HUDEP-2 (cell line): ENCODE measurements at regions not wholly inside any gene's neighbourhood (a gene's known extent, or its start where the extent isn't known, plus 50 kb on each side); places are given as distances from the start of the nearest gene placed in this dataset.
A peak's percentile ranks its signal among the peaks of the same experiment; 100 is the strongest.

Experiments used
- DNase-seq, 76 experiments: peaks; one replicate each; lab custom pipeline; 2025; ENCODE audit not compliant: unreplicated experiment in 76 of 76; lab: John Stamatoyannopoulos, UW

- DNase-seq: no peak
Measured at GRCh38 chr1:4986306-4986705, 331.9 kb downstream of the AJAP1 start.

- DNase-seq: no peak
Measured at GRCh38 chr1:4984841-4985240, 330.4 kb downstream of the AJAP1 start.

- no peak for DNase-seq
Measured at GRCh38 chr1:4980211-4980610, 325.8 kb downstream of the AJAP1 start.

- DNase-seq: no peak
Measured at GRCh38 chr1:4978660-4979390, 324.4 kb downstream of the AJAP1 start.

- no peak for DNase-seq
Measured at GRCh38 chr1:4977701-4978100, 323.3 kb downstream of the AJAP1 start.

GRCh38 chr1:4976859-4977440 is 322.5 kb downstream of the AJAP1 start:
- DNase-seq: no peak

GRCh38 chr1:4975856-4976255 is 321.4 kb downstream of the AJAP1 start:
- no peak for DNase-seq

GRCh38 chr1:4974981-4975685 is 320.7 kb downstream of the AJAP1 start:
- peak in 1 of 76 experiments; percentile 7 for DNase-seq

- DNase-seq: no peak
Measured at GRCh38 chr1:4973341-4973740, 318.9 kb downstream of the AJAP1 start.

- no peak for DNase-seq
Measured at GRCh38 chr1:4972761-4973320, 318.4 kb downstream of the AJAP1 start.

GRCh38 chr1:4971666-4972065 is 317.3 kb downstream of the AJAP1 start:
- DNase-seq: no peak

- no peak for DNase-seq
Measured at GRCh38 chr1:4970532-4970931, 316.1 kb downstream of the AJAP1 start.

GRCh38 chr1:4969556-4970129 is 315.2 kb downstream of the AJAP1 start:
- DNase-seq: no peak

- no peak for DNase-seq
Measured at GRCh38 chr1:4965346-4966075, 311.1 kb downstream of the AJAP1 start.

GRCh38 chr1:4964634-4965345 is 310.4 kb downstream of the AJAP1 start:
- DNase-seq: no peak

- DNase-seq: no peak
Measured at GRCh38 chr1:4963251-4963650, 308.8 kb downstream of the AJAP1 start.

- DNase-seq: no peak
Measured at GRCh38 chr1:4962836-4963235, 308.4 kb downstream of the AJAP1 start.

- no peak for DNase-seq
Measured at GRCh38 chr1:4961935-4962645, 307.7 kb downstream of the AJAP1 start.

GRCh38 chr1:4960782-4961475 is 306.5 kb downstream of the AJAP1 start:
- no peak for DNase-seq
